SJSA1 (cell line): ENCODE measurements at regions not wholly inside any gene's neighbourhood (a gene's known extent, or its start where the extent isn't known, plus 50 kb on each side); places are given as distances from the start of the nearest gene placed in this dataset.

Experiments used
- DNase-seq, 2 experiments: peaks; one replicate each; pipeline ENCODE4 v3.0.0-alpha.2; 2015 to 2020; ENCODE audit warnings: low spot score in 2 of 2, low read depth in 1 of 2
- H3K27ac ChIP-seq: fragments of 250-450 bp; sonication (Bioruptor Pico); 2 replicates; pipeline ENCODE4 v1.5.1; 2020; ENCODE audit warnings: mild to moderate bottlenecking, moderate library complexity
- H3K27me3 ChIP-seq: fragments of 250-450 bp; sonication (Bioruptor Pico); replicated peaks from 2 replicates; pipeline ENCODE4 v1.5.1; 2020; ENCODE audit warnings: mild to moderate bottlenecking, moderate library complexity
- H3K36me3 ChIP-seq: fragments of 250-450 bp; sonication (Bioruptor Pico); 2 replicates; pipeline ENCODE4 v1.5.1; 2020; ENCODE audit warnings: mild to moderate bottlenecking
- H3K4me1 ChIP-seq: fragments of 250-450 bp; sonication (Bioruptor Pico); replicated peaks from 2 replicates; pipeline ENCODE4 v1.6.1; 2021; ENCODE audit warnings: mild to moderate bottlenecking
- H3K4me3 ChIP-seq: fragments of 250-450 bp; sonication (Bioruptor Pico); 2 replicates; pipeline ENCODE4 v1.5.1; 2020; ENCODE audit warnings: mild to moderate bottlenecking
- H3K9me3 ChIP-seq: fragments of 250-450 bp; sonication (Bioruptor Pico); replicated peaks from 2 replicates; pipeline ENCODE4 v1.5.1; 2020; ENCODE audit warnings: mild to moderate bottlenecking

GRCh38 chr6:119628691-119629594 lies 279.4 kb upstream of the MAN1A1 start:
- Histone ChIP-seq H3K27me3 (no peaks in the 10 kb centered on the region), H3K36me3 (no peaks in the 10 kb centered on the region), H3K4me1 (no peaks in the 10 kb centered on the region), H3K4me3 (no peak overlapping the region), H3K9me3 (no peaks in the 10 kb centered on the region), H3K27ac (no peak overlapping the region)
- DNase-seq: no peak

- Histone ChIP-seq H3K27me3 (no peaks in the 10 kb centered on the region), H3K27ac (no peak overlapping the region), H3K36me3 (no peaks in the 10 kb centered on the region), H3K9me3 (no peaks in the 10 kb centered on the region), H3K4me3 (no peak overlapping the region), H3K4me1 (no peaks in the 10 kb centered on the region)
- DNase-seq: no peak
These were observed 278.5 kb upstream of the MAN1A1 start for GRCh38 chr6:119627908-119628669.

GRCh38 chr6:119626884-119627619 lies 277.5 kb upstream of the MAN1A1 start:
- Histone ChIP-seq H3K27ac (no peak overlapping the region), H3K4me1 (no peaks in the 10 kb centered on the region), H3K27me3 (no peaks in the 10 kb centered on the region), H3K4me3 (no peak overlapping the region), H3K9me3 (no peaks in the 10 kb centered on the region), H3K36me3 (no peaks in the 10 kb centered on the region)
- DNase-seq: no peak

GRCh38 chr6:119620846-119621555 lies 271.4 kb upstream of the MAN1A1 start:
- Histone ChIP-seq H3K4me1 (peaks cover 15% of the 10 kb centered on the region), H3K9me3 (no peaks in the 10 kb centered on the region), H3K27ac (peak overlapping the region; percentile 85), H3K36me3 (no peaks in the 10 kb centered on the region), H3K27me3 (no peaks in the 10 kb centered on the region), H3K4me3 (no peak overlapping the region)
- DNase-seq: peak in 1 of 2 experiments; percentile 73

GRCh38 chr6:119614138-119614537 lies 264.6 kb upstream of the MAN1A1 start:
- no peak for DNase-seq
- H3K4me3 ChIP-seq: no peak overlapping the region
- H3K36me3 ChIP-seq: no peaks in the 10 kb centered on the region
- no peaks in the 10 kb centered on the region for H3K27me3 ChIP-seq
- H3K4me1 ChIP-seq: 0 out of 2 replicates have a peak, but pooled peaks cover 3% of the 10 kb centered on the region
- no peaks in the 10 kb centered on the region for H3K9me3 ChIP-seq
- H3K27ac ChIP-seq: no peak overlapping the region

GRCh38 chr6:119612911-119613381 lies 263.4 kb upstream of the MAN1A1 start:
- no peaks in the 10 kb centered on the region for H3K9me3 ChIP-seq

GRCh38 chr6:119612176-119612891 lies 262.8 kb upstream of the MAN1A1 start:
- no peak for DNase-seq

More at GRCh38 chr6:119612911-119613381, 263.4 kb upstream of the MAN1A1 start:
- H3K4me1 ChIP-seq: 0 out of 2 replicates have a peak, but pooled peaks cover 3% of the 10 kb centered on the region
- H3K27ac ChIP-seq: no peak overlapping the region
- H3K27me3 ChIP-seq: no peaks in the 10 kb centered on the region
- no peak for DNase-seq
- H3K4me3 ChIP-seq: no peak overlapping the region
- H3K36me3 ChIP-seq: no peaks in the 10 kb centered on the region

GRCh38 chr6:119610754-119611153 lies 261.2 kb upstream of the MAN1A1 start:
- no peak for DNase-seq
- no peak overlapping the region for H3K4me3 ChIP-seq
- 0 out of 2 replicates have a peak, but pooled peaks cover 3% of the 10 kb centered on the region for H3K4me1 ChIP-seq
- no peaks in the 10 kb centered on the region; the same call in 1 of the 2 replicates for H3K9me3 ChIP-seq
- H3K27me3 ChIP-seq: no peaks in the 10 kb centered on the region
- H3K36me3 ChIP-seq: no peaks in the 10 kb centered on the region
- H3K27ac ChIP-seq: no peak overlapping the region

More at GRCh38 chr6:119612176-119612891, 262.8 kb upstream of the MAN1A1 start:
- Histone ChIP-seq H3K36me3 (no peaks in the 10 kb centered on the region), H3K4me3 (no peak overlapping the region), H3K4me1 (0 out of 2 replicates have a peak, but pooled peaks cover 3% of the 10 kb centered on the region), H3K27ac (no peak overlapping the region), H3K9me3 (no peaks in the 10 kb centered on the region), H3K27me3 (no peaks in the 10 kb centered on the region)

GRCh38 chr6:119610265-119610664 lies 260.7 kb upstream of the MAN1A1 start:
- Histone ChIP-seq H3K36me3 (no peaks in the 10 kb centered on the region), H3K27ac (no peak overlapping the region), H3K4me3 (no peak overlapping the region), H3K9me3 (no peaks in the 10 kb centered on the region; the same call in 1 of the 2 replicates), H3K27me3 (no peaks in the 10 kb centered on the region), H3K4me1 (0 out of 2 replicates have a peak, but pooled peaks cover 3% of the 10 kb centered on the region)
- no peak for DNase-seq

GRCh38 chr6:119609865-119610264 lies 260.3 kb upstream of the MAN1A1 start:
- Histone ChIP-seq H3K4me3 (no peak overlapping the region), H3K36me3 (no peaks in the 10 kb centered on the region), H3K27me3 (no peaks in the 10 kb centered on the region), H3K9me3 (no peaks in the 10 kb centered on the region; the same call in 1 of the 2 replicates), H3K4me1 (0 out of 2 replicates have a peak, but pooled peaks cover 3% of the 10 kb centered on the region), H3K27ac (no peak overlapping the region)
- DNase-seq: no peak

- H3K27ac ChIP-seq: no peak overlapping the region
- no peaks in the 10 kb centered on the region; the same call in 1 of the 2 replicates for H3K9me3 ChIP-seq
- 0 out of 2 replicates have a peak, but pooled peaks cover 3% of the 10 kb centered on the region for H3K4me1 ChIP-seq
- H3K36me3 ChIP-seq: no peaks in the 10 kb centered on the region
- H3K4me3 ChIP-seq: no peak overlapping the region
- DNase-seq: no peak
- no peaks in the 10 kb centered on the region for H3K27me3 ChIP-seq
These were observed 259.4 kb upstream of the MAN1A1 start for GRCh38 chr6:119608994-119609393.

GRCh38 chr6:119604124-119604523 lies 254.6 kb upstream of the MAN1A1 start:
- H3K4me3 ChIP-seq: no peak overlapping the region
- no peaks in the 10 kb centered on the region; the same call in 1 of the 2 replicates for H3K9me3 ChIP-seq
- H3K27me3 ChIP-seq: no peaks in the 10 kb centered on the region
- no peak overlapping the region for H3K27ac ChIP-seq
- H3K4me1 ChIP-seq: peaks cover 12% of the 10 kb centered on the region
- H3K36me3 ChIP-seq: no peaks in the 10 kb centered on the region
- DNase-seq: no peak
